Activated CD4-positive, alpha-beta T cell treated with anti-CD3 and anti-CD28 coated beads for 36 hours (primary cell): ENCODE measurements at regions not wholly inside any gene's neighbourhood (a gene's known extent, or its start where the extent isn't known, plus 50 kb on each side); places are given as distances from the start of the nearest gene placed in this dataset.

ENCODE experiments used
- ATAC-seq: fragments of 200-7000 bp; cut with Tn5 transposase; one replicate; pipeline ENCODE4 v1.10.0; 2021; ENCODE audit warnings: mild to moderate bottlenecking, moderate library complexity
- CTCF ChIA-PET: fragments of 350-600 bp; sonication (Branson Sonifier 250); formaldehyde crosslinking; loops from one replicate; lab custom pipeline; 2021; ENCODE audit warnings: antibody characterized with exemption; lab: Charles Lee
- POLR2A ChIA-PET: fragments of 350-600 bp; sonication (Branson Sonifier 250); formaldehyde crosslinking; loops from one replicate; lab custom pipeline; 2021; ENCODE audit warnings: antibody characterized with exemption, inconsistent platforms; lab: Charles Lee
- DNase-seq: peaks from one replicate; pipeline ENCODE4 v3.0.0-alpha.2; 2020
- H3K27ac Mint-ChIP-seq: one replicate; pipeline ENCODE4 v1.8.0; 2021; ENCODE audit warnings: mixed read lengths
- H3K27me3 Mint-ChIP-seq: one replicate; pipeline ENCODE4 v1.8.0; 2021; ENCODE audit warnings: mixed read lengths
- H3K36me3 Mint-ChIP-seq: one replicate; pipeline ENCODE4 v1.8.0; 2021; ENCODE audit warnings: low read depth, mixed read lengths
- H3K4me1 Mint-ChIP-seq: one replicate; pipeline ENCODE4 v1.8.0; 2021; ENCODE audit warnings: mixed read lengths
- H3K4me3 Mint-ChIP-seq: one replicate; pipeline ENCODE4 v1.8.0; 2021; ENCODE audit warnings: mild to moderate bottlenecking, moderate library complexity, mixed read lengths
- H3K9me3 Mint-ChIP-seq: one replicate; pipeline ENCODE4 v1.8.0; 2021; ENCODE audit warnings: low read depth, mixed read lengths
- intact Hi-C, 2 experiments: fragments of 100-400 bp; cut with DNase I in 1 of 2; cut with micrococcal nuclease in 1 of 2; formaldehyde crosslinking; loops; one replicate each; pipeline versions ENCODE4 v1.14.2 to v1.15.1; 2022 to 2024; cut with DNase I, micrococcal nuclease

GRCh38 chr15:100801256-100801900, 78.3 kb upstream of the ALDH1A3 start:
- H3K4me3 Mint-ChIP-seq = no peak overlapping the region
- H3K27ac Mint-ChIP-seq = no peak overlapping the region
- POLR2A ChIA-PET = no interaction called here
- peaks cover 6% of the 10 kb centered on the region for H3K27me3 Mint-ChIP-seq
- peaks cover 2% of the 10 kb centered on the region for H3K9me3 Mint-ChIP-seq
- ATAC-seq (no peak), DNase-seq (no peak)
- no peaks in the 10 kb centered on the region for H3K36me3 Mint-ChIP-seq
- CTCF ChIA-PET = no interaction called here
- intact Hi-C loops = no loop called here
- H3K4me1 Mint-ChIP-seq = no peaks in the 10 kb centered on the region

- ATAC-seq = no peak
- H3K9me3 Mint-ChIP-seq = peaks cover 2% of the 10 kb centered on the region
- ChIA-PET CTCF (interaction anchor here (0.6 to 0.7 kb wide), 2 partner anchors 200 to 261 kb away, joined by 3 to 4 read pairs; no protein-coding TSS in a partner anchor), POLR2A (no interaction called here)
- H3K4me1 Mint-ChIP-seq = no peaks in the 10 kb centered on the region
- intact Hi-C loops = no loop called here
- no peak for DNase-seq
- no peaks in the 10 kb centered on the region for H3K36me3 Mint-ChIP-seq
- peaks cover 4% of the 10 kb centered on the region for H3K27me3 Mint-ChIP-seq
- H3K27ac Mint-ChIP-seq = no peak overlapping the region
- H3K4me3 Mint-ChIP-seq = no peak overlapping the region
Measured at GRCh38 chr15:100802421-100803170, 77.0 kb upstream of the ALDH1A3 start.

DNA sequence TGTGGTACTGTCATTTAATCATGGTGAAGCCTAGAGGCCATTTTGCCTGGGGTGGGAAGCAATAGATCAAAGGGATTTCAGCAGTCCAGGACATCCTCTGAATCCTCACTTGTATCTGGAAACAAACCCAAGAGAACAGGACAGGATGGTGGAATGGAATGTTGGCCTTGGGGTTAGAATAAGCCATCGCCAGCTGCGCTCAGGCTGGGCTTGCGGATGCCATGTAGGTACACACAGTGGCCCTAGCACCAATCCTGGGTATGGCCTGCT, 76.5 kb upstream of the ALDH1A3 start:
- ChIA-PET CTCF (interaction anchor here (0.6 to 0.7 kb wide), 3 partner anchors 182 to 262 kb away, joined by 3 to 4 read pairs (median 3); no protein-coding TSS in a partner anchor), POLR2A (no interaction called here)
- intact Hi-C loops = no loop called here
- H3K27me3 Mint-ChIP-seq = peaks cover 3% of the 10 kb centered on the region
- H3K27ac Mint-ChIP-seq = no peak overlapping the region
- no peak overlapping the region for H3K4me3 Mint-ChIP-seq
- H3K36me3 Mint-ChIP-seq = no peaks in the 10 kb centered on the region
- peaks cover 4% of the 10 kb centered on the region for H3K9me3 Mint-ChIP-seq
- ATAC-seq = no peak
- H3K4me1 Mint-ChIP-seq = no peaks in the 10 kb centered on the region
- DNase-seq = no peak

DNA sequence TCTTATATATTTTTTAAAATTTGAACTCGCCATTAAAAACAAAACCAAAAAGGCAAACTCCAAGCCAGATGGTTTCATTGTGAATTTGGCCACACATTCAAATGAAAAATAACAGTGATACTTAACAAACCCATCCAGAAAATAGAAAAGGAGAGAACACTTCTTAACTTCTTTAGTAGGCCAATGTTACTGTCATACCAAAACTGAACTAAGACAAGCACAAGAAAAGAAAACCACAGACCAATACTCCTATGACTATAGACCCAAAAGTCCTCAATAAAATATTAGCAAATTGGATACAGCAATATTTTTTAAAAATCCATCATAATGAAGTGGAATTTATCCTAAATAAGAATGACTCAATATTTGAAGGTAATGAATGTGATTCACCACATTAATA, 73.5 kb upstream of the ALDH1A3 start:
- Mint-ChIP-seq H3K9me3 (peaks cover 10% of the 10 kb centered on the region), H3K4me1 (no peaks in the 10 kb centered on the region), H3K27me3 (no peaks in the 10 kb centered on the region), H3K27ac (no peak overlapping the region), H3K4me3 (no peak overlapping the region), H3K36me3 (no peaks in the 10 kb centered on the region)
- ATAC-seq = no peak
- ChIA-PET CTCF (interaction anchor here (0.6 kb wide), 1 partner anchor 40 kb away, joined by 3 read pairs; no protein-coding TSS in a partner anchor), POLR2A (no interaction called here)
- intact Hi-C loops = no loop called here
- DNase-seq = no peak

DNA sequence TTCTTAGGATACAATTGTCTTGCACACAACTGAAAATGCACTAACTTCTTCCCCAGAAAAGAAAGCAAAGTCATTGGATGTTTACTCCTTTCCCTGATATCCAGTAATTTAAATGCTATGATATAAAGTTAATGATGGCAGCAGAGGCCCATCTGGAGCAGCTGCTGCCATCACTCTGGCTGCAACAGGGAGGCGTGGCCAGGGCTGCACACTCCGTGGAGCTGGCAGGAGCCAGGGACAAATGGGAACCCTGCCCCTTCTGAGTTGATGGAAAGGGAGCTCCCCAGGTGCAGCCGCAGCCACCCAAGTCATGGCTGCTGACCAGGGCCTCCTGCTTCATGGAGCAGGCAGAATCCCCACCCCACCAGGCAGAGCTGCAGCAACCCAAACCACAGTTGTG, 72.6 kb upstream of the ALDH1A3 start:
- ATAC-seq (no peak), DNase-seq (no peak)
- no peaks in the 10 kb centered on the region for H3K4me1 Mint-ChIP-seq
- H3K27ac Mint-ChIP-seq = no peak overlapping the region
- no peaks in the 10 kb centered on the region for H3K36me3 Mint-ChIP-seq
- POLR2A ChIA-PET = no interaction called here
- H3K9me3 Mint-ChIP-seq = peaks cover 10% of the 10 kb centered on the region
- CTCF ChIA-PET = no interaction called here
- intact Hi-C loops = no loop called here
- H3K27me3 Mint-ChIP-seq = peaks cover 2% of the 10 kb centered on the region
- no peak overlapping the region for H3K4me3 Mint-ChIP-seq

DNA sequence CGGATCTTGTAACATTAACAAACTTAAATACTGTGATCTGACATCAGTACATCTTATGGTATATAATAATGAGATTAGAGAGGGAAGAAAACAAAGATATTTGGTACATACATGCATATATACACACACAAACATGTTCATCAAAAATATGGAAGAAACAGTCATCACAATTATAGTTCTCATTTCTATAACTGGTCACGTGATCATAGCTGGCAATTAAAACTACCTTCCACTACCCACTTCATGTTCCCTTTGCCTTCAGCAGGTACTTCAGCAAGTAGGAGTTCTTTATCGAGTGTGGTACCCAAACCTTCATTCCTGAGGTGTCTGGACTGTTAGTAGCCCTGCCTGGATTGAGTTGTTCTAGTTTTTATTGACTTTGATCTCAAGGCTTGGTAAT, 70.9 kb upstream of the ALDH1A3 start:
- Mint-ChIP-seq H3K4me1 (no peaks in the 10 kb centered on the region), H3K27ac (no peak overlapping the region), H3K27me3 (peaks cover 2% of the 10 kb centered on the region), H3K9me3 (peaks cover 10% of the 10 kb centered on the region), H3K4me3 (no peak overlapping the region), H3K36me3 (no peaks in the 10 kb centered on the region)
- CTCF ChIA-PET = no interaction called here
- POLR2A ChIA-PET = no interaction called here
- DNase-seq = no peak
- no peak for ATAC-seq
- intact Hi-C loops = no loop called here

- POLR2A ChIA-PET = no interaction called here
- Mint-ChIP-seq H3K27ac (no peak overlapping the region), H3K27me3 (peaks cover 2% of the 10 kb centered on the region), H3K9me3 (peaks cover 10% of the 10 kb centered on the region), H3K4me3 (no peak overlapping the region), H3K36me3 (no peaks in the 10 kb centered on the region), H3K4me1 (no peaks in the 10 kb centered on the region)
- intact Hi-C loops = no loop called here
- ATAC-seq = no peak
- DNase-seq = no peak
- CTCF ChIA-PET = no interaction called here
Measured at GRCh38 chr15:100809151-100809550, 70.5 kb upstream of the ALDH1A3 start.

DNA sequence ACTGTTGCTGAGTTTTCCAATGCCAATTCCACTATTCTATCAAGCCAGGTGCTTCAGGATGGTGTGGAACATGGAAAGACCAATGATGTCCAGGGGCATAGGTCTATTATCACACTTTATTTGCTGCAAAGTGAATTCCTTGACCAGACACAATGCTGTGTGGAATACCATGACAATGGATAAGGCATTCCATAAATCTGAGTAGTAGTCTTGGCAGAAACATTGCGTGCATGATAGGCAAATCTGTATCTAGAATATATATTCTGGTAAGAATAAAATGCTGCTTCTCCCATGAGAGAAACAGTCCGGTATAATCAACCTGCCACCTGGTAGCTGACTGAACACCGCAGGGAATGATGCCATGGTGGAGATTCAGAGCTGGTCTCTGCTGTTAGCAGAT, 70.0 kb upstream of the ALDH1A3 start:
- ChIA-PET CTCF (no interaction called here), POLR2A (no interaction called here)
- no peak overlapping the region for H3K4me3 Mint-ChIP-seq
- no peaks in the 10 kb centered on the region for H3K36me3 Mint-ChIP-seq
- H3K27ac Mint-ChIP-seq = no peak overlapping the region
- intact Hi-C loops = no loop called here
- peaks cover 2% of the 10 kb centered on the region for H3K27me3 Mint-ChIP-seq
- no peak for DNase-seq
- ATAC-seq = no peak
- H3K4me1 Mint-ChIP-seq = no peaks in the 10 kb centered on the region
- peaks cover 10% of the 10 kb centered on the region for H3K9me3 Mint-ChIP-seq

DNA sequence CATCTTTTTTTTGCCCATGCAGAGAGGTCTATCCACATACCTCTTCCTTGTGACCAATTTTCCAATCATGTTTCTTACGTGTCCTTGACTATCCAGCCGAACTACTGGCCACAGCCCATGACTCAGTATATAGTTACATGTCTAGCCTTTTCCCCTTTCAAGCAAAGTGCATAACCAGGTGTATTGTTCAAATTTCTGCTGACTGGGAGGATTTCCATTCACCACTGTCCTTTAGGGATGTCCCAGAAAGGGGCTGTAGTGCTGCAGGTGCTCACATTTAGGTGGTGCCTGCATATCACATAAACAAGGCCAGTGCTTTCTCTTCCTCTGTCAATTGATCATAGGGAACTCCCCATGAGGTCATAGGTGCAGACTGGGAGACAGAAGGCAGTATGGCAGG, 69.4 kb upstream of the ALDH1A3 start:
- Mint-ChIP-seq H3K27ac (no peak overlapping the region), H3K27me3 (peaks cover 2% of the 10 kb centered on the region), H3K9me3 (peaks cover 10% of the 10 kb centered on the region), H3K4me3 (no peak overlapping the region), H3K36me3 (no peaks in the 10 kb centered on the region), H3K4me1 (no peaks in the 10 kb centered on the region)
- DNase-seq (no peak), ATAC-seq (no peak)
- CTCF ChIA-PET = no interaction called here
- intact Hi-C loops = no loop called here
- POLR2A ChIA-PET = no interaction called here

- Mint-ChIP-seq H3K9me3 (peaks cover 15% of the 10 kb centered on the region), H3K27me3 (peaks cover 2% of the 10 kb centered on the region), H3K27ac (no peak overlapping the region), H3K36me3 (peaks cover 2% of the 10 kb centered on the region), H3K4me1 (no peaks in the 10 kb centered on the region), H3K4me3 (no peak overlapping the region)
- ATAC-seq = no peak
- ChIA-PET CTCF (no interaction called here), POLR2A (no interaction called here)
- intact Hi-C loops = no loop called here
- DNase-seq = no peak
Measured at GRCh38 chr15:100810831-100811230, 68.8 kb upstream of the ALDH1A3 start.

DNA sequence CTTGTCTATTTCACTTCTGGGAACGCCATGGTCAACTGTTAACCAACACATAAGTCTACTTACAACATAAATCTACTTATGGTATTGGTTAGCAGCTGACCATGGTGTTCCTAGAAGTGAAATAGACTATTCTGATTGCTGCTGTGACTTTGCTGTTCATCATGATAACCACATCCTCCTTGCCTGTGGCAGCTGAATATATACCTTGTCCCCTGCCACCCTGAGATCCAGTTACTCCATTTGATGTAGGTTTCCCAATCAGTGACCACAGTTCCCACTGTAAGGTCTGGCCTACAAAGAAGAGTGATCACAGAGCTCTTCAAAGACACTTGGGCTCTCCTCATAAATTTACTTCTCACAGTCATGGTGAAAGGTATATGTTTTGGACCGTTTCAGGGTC, 66.8 kb upstream of the ALDH1A3 start:
- Mint-ChIP-seq H3K27me3 (peaks cover 3% of the 10 kb centered on the region), H3K4me3 (no peak overlapping the region), H3K27ac (no peak overlapping the region), H3K4me1 (no peaks in the 10 kb centered on the region), H3K9me3 (peaks cover 20% of the 10 kb centered on the region), H3K36me3 (peaks cover 5% of the 10 kb centered on the region)
- ChIA-PET POLR2A (no interaction called here), CTCF (interaction anchor here (1.2 kb wide), 1 partner anchor 60 kb away, joined by 3 read pairs; no protein-coding TSS in a partner anchor)
- DNase-seq = no peak
- intact Hi-C loops = no loop called here
- no peak for ATAC-seq

GRCh38 chr15:100818927-100819326, 60.7 kb upstream of the ALDH1A3 start:
- CTCF ChIA-PET = no interaction called here
- no peak for DNase-seq
- peaks cover 25% of the 10 kb centered on the region for H3K27me3 Mint-ChIP-seq
- POLR2A ChIA-PET = no interaction called here
- H3K27ac Mint-ChIP-seq = no peak overlapping the region
- peaks cover 10% of the 10 kb centered on the region for H3K9me3 Mint-ChIP-seq
- no peak for ATAC-seq
- H3K4me1 Mint-ChIP-seq = peaks cover 3% of the 10 kb centered on the region
- intact Hi-C loops = no loop called here
- no peak overlapping the region for H3K4me3 Mint-ChIP-seq
- peaks cover 5% of the 10 kb centered on the region for H3K36me3 Mint-ChIP-seq
